ENCODE measurements at regions not wholly inside any gene's neighbourhood (a gene's known extent, or its start where the extent isn't known, plus 50 kb on each side); places are given as distances from the start of the nearest gene placed in this dataset.

DNA sequence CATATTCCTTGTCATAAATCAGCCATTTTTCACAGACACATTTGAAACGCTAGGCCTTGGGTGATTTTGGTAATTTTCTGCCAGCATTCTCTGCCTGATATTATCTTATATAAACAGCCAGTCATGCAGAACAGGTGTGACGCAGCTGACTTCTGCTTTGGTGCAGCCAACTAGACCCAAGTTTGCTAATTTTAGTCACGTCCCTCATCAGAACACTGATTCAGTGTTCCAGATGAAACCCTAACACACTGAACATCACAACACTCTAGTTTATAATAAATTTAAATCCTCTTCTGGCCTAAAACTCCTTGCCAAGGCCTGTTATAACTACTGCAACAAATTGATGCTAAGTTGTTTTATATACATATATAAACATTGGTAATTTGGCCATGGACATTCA, 386.1 kb downstream of the SEC23A start:
- TF ChIP-seq OSR1 (CRISPR knock-in tag; IDR thresholded peaks at IDR 0.05) (no peak), ZNF565 (CRISPR knock-in tag; conservative IDR thresholded peaks at IDR 0.05; ENCODE audit: low read depth) (no peak), TOX (CRISPR knock-in tag; IDR thresholded peaks at IDR 0.05; ENCODE audit: borderline replicate concordance) (no peak), BACH2 (CRISPR knock-in tag; IDR thresholded peaks at IDR 0.05; ENCODE audit: borderline replicate concordance) (no peak), ZFP30 (CRISPR knock-in tag; IDR thresholded peaks at IDR 0.05) (no peak), RARB (CRISPR knock-in tag; IDR thresholded peaks at IDR 0.05) (no peak)
- TF ChIP-seq, protein P1, sequence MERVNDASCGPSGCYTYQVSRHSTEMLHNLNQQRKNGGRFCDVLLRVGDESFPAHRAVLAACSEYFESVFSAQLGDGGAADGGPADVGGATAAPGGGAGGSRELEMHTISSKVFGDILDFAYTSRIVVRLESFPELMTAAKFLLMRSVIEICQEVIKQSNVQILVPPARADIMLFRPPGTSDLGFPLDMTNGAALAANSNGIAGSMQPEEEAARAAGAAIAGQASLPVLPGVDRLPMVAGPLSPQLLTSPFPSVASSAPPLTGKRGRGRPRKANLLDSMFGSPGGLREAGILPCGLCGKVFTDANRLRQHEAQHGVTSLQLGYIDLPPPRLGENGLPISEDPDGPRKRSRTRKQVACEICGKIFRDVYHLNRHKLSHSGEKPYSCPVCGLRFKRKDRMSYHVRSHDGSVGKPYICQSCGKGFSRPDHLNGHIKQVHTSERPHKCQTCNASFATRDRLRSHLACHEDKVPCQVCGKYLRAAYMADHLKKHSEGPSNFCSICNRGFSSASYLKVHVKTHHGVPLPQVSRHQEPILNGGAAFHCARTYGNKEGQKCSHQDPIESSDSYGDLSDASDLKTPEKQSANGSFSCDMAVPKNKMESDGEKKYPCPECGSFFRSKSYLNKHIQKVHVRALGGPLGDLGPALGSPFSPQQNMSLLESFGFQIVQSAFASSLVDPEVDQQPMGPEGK (CRISPR knock-in tag; IDR thresholded peaks at IDR 0.05; ENCODE audit: borderline replicate concordance) = no peak
- TF ChIP-seq, protein P2, sequence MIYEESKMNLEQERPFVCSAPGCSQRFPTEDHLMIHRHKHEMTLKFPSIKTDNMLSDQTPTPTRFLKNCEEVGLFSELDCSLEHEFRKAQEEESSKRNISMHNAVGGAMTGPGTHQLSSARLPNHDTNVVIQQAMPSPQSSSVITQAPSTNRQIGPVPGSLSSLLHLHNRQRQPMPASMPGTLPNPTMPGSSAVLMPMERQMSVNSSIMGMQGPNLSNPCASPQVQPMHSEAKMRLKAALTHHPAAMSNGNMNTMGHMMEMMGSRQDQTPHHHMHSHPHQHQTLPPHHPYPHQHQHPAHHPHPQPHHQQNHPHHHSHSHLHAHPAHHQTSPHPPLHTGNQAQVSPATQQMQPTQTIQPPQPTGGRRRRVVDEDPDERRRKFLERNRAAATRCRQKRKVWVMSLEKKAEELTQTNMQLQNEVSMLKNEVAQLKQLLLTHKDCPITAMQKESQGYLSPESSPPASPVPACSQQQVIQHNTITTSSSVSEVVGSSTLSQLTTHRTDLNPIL (CRISPR knock-in tag; IDR thresholded peaks at IDR 0.05; ENCODE audit: low read depth) = no peak
- TF ChIP-seq, protein P3, sequence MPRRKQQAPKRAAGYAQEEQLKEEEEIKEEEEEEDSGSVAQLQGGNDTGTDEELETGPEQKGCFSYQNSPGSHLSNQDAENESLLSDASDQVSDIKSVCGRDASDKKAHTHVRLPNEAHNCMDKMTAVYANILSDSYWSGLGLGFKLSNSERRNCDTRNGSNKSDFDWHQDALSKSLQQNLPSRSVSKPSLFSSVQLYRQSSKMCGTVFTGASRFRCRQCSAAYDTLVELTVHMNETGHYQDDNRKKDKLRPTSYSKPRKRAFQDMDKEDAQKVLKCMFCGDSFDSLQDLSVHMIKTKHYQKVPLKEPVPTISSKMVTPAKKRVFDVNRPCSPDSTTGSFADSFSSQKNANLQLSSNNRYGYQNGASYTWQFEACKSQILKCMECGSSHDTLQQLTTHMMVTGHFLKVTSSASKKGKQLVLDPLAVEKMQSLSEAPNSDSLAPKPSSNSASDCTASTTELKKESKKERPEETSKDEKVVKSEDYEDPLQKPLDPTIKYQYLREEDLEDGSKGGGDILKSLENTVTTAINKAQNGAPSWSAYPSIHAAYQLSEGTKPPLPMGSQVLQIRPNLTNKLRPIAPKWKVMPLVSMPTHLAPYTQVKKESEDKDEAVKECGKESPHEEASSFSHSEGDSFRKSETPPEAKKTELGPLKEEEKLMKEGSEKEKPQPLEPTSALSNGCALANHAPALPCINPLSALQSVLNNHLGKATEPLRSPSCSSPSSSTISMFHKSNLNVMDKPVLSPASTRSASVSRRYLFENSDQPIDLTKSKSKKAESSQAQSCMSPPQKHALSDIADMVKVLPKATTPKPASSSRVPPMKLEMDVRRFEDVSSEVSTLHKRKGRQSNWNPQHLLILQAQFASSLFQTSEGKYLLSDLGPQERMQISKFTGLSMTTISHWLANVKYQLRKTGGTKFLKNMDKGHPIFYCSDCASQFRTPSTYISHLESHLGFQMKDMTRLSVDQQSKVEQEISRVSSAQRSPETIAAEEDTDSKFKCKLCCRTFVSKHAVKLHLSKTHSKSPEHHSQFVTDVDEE (CRISPR knock-in tag; IDR thresholded peaks at IDR 0.05) = no peak

DNA sequence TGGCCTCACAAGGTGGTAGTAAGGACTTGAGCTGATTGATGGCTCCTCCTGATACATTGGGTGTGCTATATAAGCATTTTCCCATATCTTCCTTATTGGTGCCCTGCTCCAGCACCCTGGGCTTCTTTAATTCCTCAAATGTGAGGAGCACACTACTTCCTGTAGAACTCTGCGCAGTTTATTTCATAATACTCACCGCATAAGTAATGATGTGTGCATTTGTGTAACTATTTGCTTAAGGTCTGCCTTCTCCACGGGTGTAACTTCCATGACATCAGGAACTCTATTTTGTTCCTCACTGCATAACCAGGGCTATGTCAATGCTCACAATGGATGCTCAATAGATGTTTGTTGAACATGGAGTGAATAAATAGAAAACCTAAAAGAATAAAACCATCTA, 392.2 kb downstream of the SEC23A start:
- no peak for ATAC-seq
- TF ChIP-seq, protein P1 (CRISPR knock-in tag; IDR thresholded peaks at IDR 0.05; ENCODE audit: borderline replicate concordance) = no peak
- TF ChIP-seq, protein P4, sequence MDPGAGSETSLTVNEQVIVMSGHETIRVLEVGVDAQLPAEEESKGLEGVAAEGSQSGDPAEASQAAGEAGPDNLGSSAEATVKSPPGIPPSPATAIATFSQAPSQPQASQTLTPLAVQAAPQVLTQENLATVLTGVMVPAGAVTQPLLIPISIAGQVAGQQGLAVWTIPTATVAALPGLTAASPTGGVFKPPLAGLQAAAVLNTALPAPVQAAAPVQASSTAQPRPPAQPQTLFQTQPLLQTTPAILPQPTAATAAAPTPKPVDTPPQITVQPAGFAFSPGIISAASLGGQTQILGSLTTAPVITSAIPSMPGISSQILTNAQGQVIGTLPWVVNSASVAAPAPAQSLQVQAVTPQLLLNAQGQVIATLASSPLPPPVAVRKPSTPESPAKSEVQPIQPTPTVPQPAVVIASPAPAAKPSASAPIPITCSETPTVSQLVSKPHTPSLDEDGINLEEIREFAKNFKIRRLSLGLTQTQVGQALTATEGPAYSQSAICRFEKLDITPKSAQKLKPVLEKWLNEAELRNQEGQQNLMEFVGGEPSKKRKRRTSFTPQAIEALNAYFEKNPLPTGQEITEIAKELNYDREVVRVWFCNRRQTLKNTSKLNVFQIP (CRISPR knock-in tag; IDR thresholded peaks at IDR 0.05; ENCODE audit: borderline replicate concordance, low read depth) = no peak
- TF ChIP-seq, protein P5, sequence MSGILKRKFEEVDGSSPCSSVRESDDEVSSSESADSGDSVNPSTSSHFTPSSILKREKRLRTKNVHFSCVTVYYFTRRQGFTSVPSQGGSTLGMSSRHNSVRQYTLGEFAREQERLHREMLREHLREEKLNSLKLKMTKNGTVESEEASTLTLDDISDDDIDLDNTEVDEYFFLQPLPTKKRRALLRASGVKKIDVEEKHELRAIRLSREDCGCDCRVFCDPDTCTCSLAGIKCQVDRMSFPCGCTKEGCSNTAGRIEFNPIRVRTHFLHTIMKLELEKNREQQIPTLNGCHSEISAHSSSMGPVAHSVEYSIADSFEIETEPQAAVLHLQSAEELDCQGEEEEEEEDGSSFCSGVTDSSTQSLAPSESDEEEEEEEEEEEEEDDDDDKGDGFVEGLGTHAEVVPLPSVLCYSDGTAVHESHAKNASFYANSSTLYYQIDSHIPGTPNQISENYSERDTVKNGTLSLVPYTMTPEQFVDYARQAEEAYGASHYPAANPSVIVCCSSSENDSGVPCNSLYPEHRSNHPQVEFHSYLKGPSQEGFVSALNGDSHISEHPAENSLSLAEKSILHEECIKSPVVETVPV (CRISPR knock-in tag; IDR thresholded peaks at IDR 0.05) = no peak
- TF ChIP-seq RARB (CRISPR knock-in tag; IDR thresholded peaks at IDR 0.05) (no peak), TCF4 (CRISPR knock-in tag; IDR thresholded peaks at IDR 0.05; ENCODE audit: borderline replicate concordance) (no peak), SNAI2 (CRISPR knock-in tag; IDR thresholded peaks at IDR 0.05) (no peak), ZC3H10 (CRISPR knock-in tag; IDR thresholded peaks at IDR 0.05) (no peak), CSDC2 (CRISPR knock-in tag; IDR thresholded peaks at IDR 0.05) (no peak), ZFP3 (CRISPR knock-in tag; IDR thresholded peaks at IDR 0.05) (no peak), TOX (CRISPR knock-in tag; IDR thresholded peaks at IDR 0.05; ENCODE audit: borderline replicate concordance) (no peak), ISL1 (CRISPR knock-in tag; IDR thresholded peaks at IDR 0.05) (no peak), ZNF8 (CRISPR knock-in tag; IDR thresholded peaks at IDR 0.05) (no peak), ESRRG (CRISPR knock-in tag; IDR thresholded peaks at IDR 0.05) (no peak), PPARA (CRISPR knock-in tag; IDR thresholded peaks at IDR 0.05; ENCODE audit: borderline replicate concordance) (no peak), ZNF70 (CRISPR knock-in tag; IDR thresholded peaks at IDR 0.05) (no peak), ZFP30 (CRISPR knock-in tag; IDR thresholded peaks at IDR 0.05) (no peak), GLIS3 (CRISPR knock-in tag; IDR thresholded peaks at IDR 0.05) (no peak), ZNF565 (CRISPR knock-in tag; conservative IDR thresholded peaks at IDR 0.05; ENCODE audit: low read depth) (no peak)
- TF ChIP-seq, protein P2 (CRISPR knock-in tag; IDR thresholded peaks at IDR 0.05; ENCODE audit: low read depth) = no peak

More for the DNA sequence above, 386.1 kb downstream of the SEC23A start:
- ATAC-seq = no peak

Measured in SK-N-SH treated with all-trans-retinoic acid at 6 μM for 48 hours (cell line).